SJSA1 (cell line): ENCODE measurements at regions not wholly inside any gene's neighbourhood (a gene's known extent, or its start where the extent isn't known, plus 50 kb on each side); places are given as distances from the start of the nearest gene placed in this dataset.
A peak's percentile ranks its signal among the peaks of the same experiment; 100 is the strongest.

ENCODE experiments used
- DNase-seq, 2 experiments: peaks; one replicate each; pipeline ENCODE4 v3.0.0-alpha.2; 2015 to 2020; ENCODE audit warnings: low spot score in 2 of 2, low read depth in 1 of 2
- H3K27ac ChIP-seq: fragments of 250-450 bp; sonication (Bioruptor Pico); 2 replicates; pipeline ENCODE4 v1.5.1; 2020; ENCODE audit warnings: mild to moderate bottlenecking, moderate library complexity
- H3K27me3 ChIP-seq: fragments of 250-450 bp; sonication (Bioruptor Pico); replicated peaks from 2 replicates; pipeline ENCODE4 v1.5.1; 2020; ENCODE audit warnings: mild to moderate bottlenecking, moderate library complexity
- H3K36me3 ChIP-seq: fragments of 250-450 bp; sonication (Bioruptor Pico); 2 replicates; pipeline ENCODE4 v1.5.1; 2020; ENCODE audit warnings: mild to moderate bottlenecking
- H3K4me1 ChIP-seq: fragments of 250-450 bp; sonication (Bioruptor Pico); replicated peaks from 2 replicates; pipeline ENCODE4 v1.6.1; 2021; ENCODE audit warnings: mild to moderate bottlenecking
- H3K4me3 ChIP-seq: fragments of 250-450 bp; sonication (Bioruptor Pico); 2 replicates; pipeline ENCODE4 v1.5.1; 2020; ENCODE audit warnings: mild to moderate bottlenecking
- H3K9me3 ChIP-seq: fragments of 250-450 bp; sonication (Bioruptor Pico); replicated peaks from 2 replicates; pipeline ENCODE4 v1.5.1; 2020; ENCODE audit warnings: mild to moderate bottlenecking

- H3K27me3 ChIP-seq: no peaks in the 10 kb centered on the region
Measured at GRCh38 chr13:105259426-105259825, 1276.0 kb downstream of the EFNB2 start.

DNA sequence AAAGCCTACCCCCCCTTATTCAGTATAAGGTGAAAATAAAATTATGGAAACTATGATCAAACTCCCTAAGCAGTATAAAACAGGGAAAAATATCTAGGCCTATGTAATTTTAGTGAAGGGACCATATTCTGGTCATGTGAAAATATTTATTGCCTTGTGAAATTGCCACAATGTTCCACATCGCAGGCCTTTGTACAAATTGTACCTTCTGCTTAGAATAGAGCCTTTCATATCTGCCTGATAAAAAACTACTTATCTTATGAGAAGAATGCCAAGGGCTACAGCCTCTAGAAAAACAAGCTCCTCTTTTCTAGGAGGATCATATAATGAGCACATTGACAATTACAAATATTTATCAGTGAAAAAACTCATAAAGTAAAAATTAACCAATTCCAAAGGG is 1280.0 kb downstream of the EFNB2 start:
- Histone ChIP-seq H3K27ac (no peak overlapping the region), H3K27me3 (no peaks in the 10 kb centered on the region), H3K4me1 (no peaks in the 10 kb centered on the region), H3K4me3 (no peak overlapping the region), H3K36me3 (no peaks in the 10 kb centered on the region), H3K9me3 (no peaks in the 10 kb centered on the region)
- no peak for DNase-seq

More at GRCh38 chr13:105259426-105259825, 1276.0 kb downstream of the EFNB2 start:
- H3K36me3 ChIP-seq: no peaks in the 10 kb centered on the region
- no peaks in the 10 kb centered on the region for H3K4me1 ChIP-seq
- no peak for DNase-seq
- H3K9me3 ChIP-seq: no peaks in the 10 kb centered on the region
- H3K27ac ChIP-seq: no peak overlapping the region
- no peak overlapping the region for H3K4me3 ChIP-seq

DNA sequence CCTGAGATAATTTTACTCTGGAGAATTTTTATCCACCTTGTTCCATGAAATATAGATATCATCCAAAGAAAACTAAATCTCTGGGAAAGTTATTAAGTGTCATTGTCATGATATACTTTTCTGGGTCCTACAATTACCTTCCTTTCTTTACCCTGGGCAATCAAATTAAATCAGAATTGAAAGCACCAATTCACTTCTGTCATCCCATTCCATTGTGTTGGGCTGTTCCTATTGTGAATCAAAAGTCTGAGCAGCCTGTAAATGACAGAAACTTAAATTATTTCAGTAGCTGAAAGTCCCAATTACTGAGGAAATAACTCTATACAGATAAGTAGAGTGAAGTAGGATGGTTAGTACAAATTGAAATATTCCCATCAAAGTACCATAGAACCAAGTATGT is 1284.2 kb downstream of the EFNB2 start:
- Histone ChIP-seq H3K4me1 (no peaks in the 10 kb centered on the region), H3K27me3 (no peaks in the 10 kb centered on the region), H3K9me3 (no peaks in the 10 kb centered on the region), H3K36me3 (no peaks in the 10 kb centered on the region), H3K4me3 (no peak overlapping the region), H3K27ac (no peak overlapping the region)
- no peak for DNase-seq

DNA sequence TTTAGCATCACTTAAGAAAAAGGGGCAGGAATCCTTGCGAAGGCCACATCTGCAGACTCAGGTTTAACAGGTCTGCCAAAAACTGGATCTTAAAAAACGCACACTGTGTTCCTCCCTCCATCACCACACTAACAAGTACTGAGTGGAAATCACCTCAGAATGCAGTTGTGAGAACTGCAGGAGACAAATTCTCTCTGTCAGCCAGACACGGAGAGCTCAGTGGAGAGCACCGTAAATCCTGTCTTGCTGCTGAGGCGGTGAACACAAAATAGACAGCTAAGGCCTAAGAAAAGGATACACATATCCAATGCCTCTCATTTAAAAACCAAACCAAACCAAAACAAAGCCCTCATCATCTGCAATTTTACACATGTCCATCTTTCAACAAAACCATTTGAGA is 1287.6 kb downstream of the EFNB2 start:
- no peak for DNase-seq
- H3K27me3 ChIP-seq: no peaks in the 10 kb centered on the region
- H3K27ac ChIP-seq: no peak overlapping the region
- no peaks in the 10 kb centered on the region for H3K4me1 ChIP-seq
- no peaks in the 10 kb centered on the region for H3K9me3 ChIP-seq
- H3K4me3 ChIP-seq: no peak overlapping the region
- H3K36me3 ChIP-seq: no peaks in the 10 kb centered on the region

- Histone ChIP-seq H3K4me3 (no peak overlapping the region), H3K9me3 (no peaks in the 10 kb centered on the region), H3K4me1 (no peaks in the 10 kb centered on the region), H3K36me3 (no peaks in the 10 kb centered on the region), H3K27ac (no peak overlapping the region), H3K27me3 (no peaks in the 10 kb centered on the region)
- no peak for DNase-seq
Measured at GRCh38 chr13:105240371-105240770, 1295.1 kb downstream of the EFNB2 start.

DNA sequence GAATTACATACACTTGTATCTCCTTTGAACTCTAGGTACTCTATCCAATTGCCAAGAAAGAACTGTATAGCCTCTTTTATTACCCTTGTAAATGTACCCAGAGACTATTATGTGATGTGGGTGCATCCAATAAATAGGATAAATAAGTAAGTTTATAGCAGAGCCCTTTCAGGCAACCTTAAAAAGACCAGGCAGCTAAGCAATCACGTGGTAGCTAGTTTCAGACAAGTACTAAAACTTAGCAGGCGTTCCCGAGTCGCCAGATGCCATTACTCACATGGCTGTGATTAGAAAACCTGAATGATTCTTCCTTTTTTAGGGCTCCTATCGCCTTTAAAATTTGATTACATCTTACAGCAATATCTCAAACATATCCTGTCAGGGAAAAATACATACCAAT is 1303.0 kb downstream of the EFNB2 start:
- no peaks in the 10 kb centered on the region for H3K9me3 ChIP-seq
- no peak for DNase-seq
- no peak overlapping the region for H3K27ac ChIP-seq
- no peaks in the 10 kb centered on the region for H3K4me1 ChIP-seq
- no peaks in the 10 kb centered on the region for H3K27me3 ChIP-seq
- no peaks in the 10 kb centered on the region for H3K36me3 ChIP-seq
- no peak overlapping the region for H3K4me3 ChIP-seq

DNA sequence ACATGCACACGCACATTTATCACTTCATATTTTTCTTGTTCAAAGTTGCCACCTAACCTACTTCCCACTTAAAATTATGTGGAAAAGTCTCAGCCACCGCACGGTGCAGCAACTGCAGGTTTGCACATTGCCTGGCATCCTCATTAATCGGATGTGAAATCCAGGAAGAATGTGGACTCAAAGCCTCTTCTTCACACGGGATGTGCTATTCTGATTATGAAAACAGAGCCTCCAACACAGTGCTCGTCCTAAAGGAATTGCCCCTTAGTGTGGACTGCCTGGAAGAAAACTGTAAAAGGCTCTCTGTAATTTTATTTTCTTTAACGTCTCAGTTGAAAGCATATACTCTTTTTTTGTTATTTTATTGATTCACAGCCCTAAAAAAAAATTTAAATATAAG is 1303.5 kb downstream of the EFNB2 start:
- H3K4me1 ChIP-seq: no peaks in the 10 kb centered on the region
- no peak overlapping the region for H3K4me3 ChIP-seq
- H3K36me3 ChIP-seq: no peaks in the 10 kb centered on the region
- no peak for DNase-seq
- no peak overlapping the region for H3K27ac ChIP-seq
- H3K9me3 ChIP-seq: no peaks in the 10 kb centered on the region
- H3K27me3 ChIP-seq: no peaks in the 10 kb centered on the region

DNA sequence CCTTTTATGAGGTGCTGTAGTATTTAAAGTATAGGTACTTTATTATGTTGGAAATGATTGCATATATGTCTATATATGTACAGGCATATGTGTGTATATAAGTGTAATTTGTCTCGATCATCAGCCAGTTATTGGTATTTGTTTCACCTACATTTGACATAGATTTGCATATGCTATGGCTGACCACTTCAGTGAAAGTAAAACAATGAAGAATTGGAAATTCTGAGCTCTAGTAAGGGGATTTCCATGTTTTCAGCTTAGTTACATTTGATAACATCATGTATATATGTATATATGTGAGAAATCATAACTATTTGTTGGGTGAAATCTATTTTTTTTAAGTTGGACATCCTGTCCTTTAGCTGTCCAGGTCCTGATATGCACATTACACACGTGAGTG is 1303.9 kb downstream of the EFNB2 start:
- H3K27ac ChIP-seq: no peak overlapping the region
- no peak for DNase-seq
- H3K4me3 ChIP-seq: no peak overlapping the region
- no peaks in the 10 kb centered on the region for H3K9me3 ChIP-seq
- H3K27me3 ChIP-seq: no peaks in the 10 kb centered on the region
- H3K36me3 ChIP-seq: no peaks in the 10 kb centered on the region
- H3K4me1 ChIP-seq: no peaks in the 10 kb centered on the region

DNA sequence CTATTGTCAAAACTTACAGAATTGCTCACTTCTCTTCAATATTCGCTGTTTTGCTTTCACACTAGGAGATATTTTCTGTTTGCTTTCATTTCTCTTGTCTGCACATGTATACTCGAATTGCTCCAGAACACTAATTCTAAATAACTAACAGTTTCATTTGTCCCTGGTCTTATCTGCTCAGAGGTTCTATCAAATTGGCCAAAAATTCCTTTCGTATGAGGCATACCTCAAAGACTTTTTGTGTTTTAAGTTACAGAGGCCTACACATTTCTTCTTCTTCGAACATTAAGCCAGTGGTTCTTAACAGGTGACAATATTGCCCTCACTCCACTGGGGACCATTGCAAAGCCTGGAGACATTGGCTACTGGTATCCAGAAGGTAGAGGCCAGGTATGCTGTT is 1314.6 kb downstream of the EFNB2 start:
- Histone ChIP-seq H3K27me3 (no peaks in the 10 kb centered on the region), H3K9me3 (no peaks in the 10 kb centered on the region), H3K4me3 (no peak overlapping the region), H3K36me3 (no peaks in the 10 kb centered on the region), H3K4me1 (no peaks in the 10 kb centered on the region), H3K27ac (no peak overlapping the region)
- DNase-seq: no peak

- Histone ChIP-seq H3K36me3 (no peaks in the 10 kb centered on the region), H3K4me3 (no peak overlapping the region), H3K27me3 (no peaks in the 10 kb centered on the region), H3K4me1 (no peaks in the 10 kb centered on the region), H3K27ac (no peak overlapping the region), H3K9me3 (no peaks in the 10 kb centered on the region)
- DNase-seq: no peak
Measured at GRCh38 chr13:105220063-105220462, 1315.4 kb downstream of the EFNB2 start.

GRCh38 chr13:105219651-105220050 is 1315.8 kb downstream of the EFNB2 start:
- H3K9me3 ChIP-seq: no peaks in the 10 kb centered on the region
- H3K36me3 ChIP-seq: no peaks in the 10 kb centered on the region
- H3K27ac ChIP-seq: no peak overlapping the region
- H3K4me3 ChIP-seq: no peak overlapping the region
- H3K27me3 ChIP-seq: no peaks in the 10 kb centered on the region
- DNase-seq: peak in 1 of 2 experiments; percentile 15
- H3K4me1 ChIP-seq: no peaks in the 10 kb centered on the region

GRCh38 chr13:105213512-105213911 is 1322.0 kb downstream of the EFNB2 start:
- Histone ChIP-seq H3K4me1 (no peaks in the 10 kb centered on the region), H3K4me3 (no peak overlapping the region), H3K36me3 (no peaks in the 10 kb centered on the region), H3K9me3 (no peaks in the 10 kb centered on the region), H3K27ac (no peak overlapping the region), H3K27me3 (no peaks in the 10 kb centered on the region)
- no peak for DNase-seq

- H3K27me3 ChIP-seq: no peaks in the 10 kb centered on the region
- H3K9me3 ChIP-seq: no peaks in the 10 kb centered on the region
- H3K4me1 ChIP-seq: no peaks in the 10 kb centered on the region
- H3K4me3 ChIP-seq: no peak overlapping the region
- no peaks in the 10 kb centered on the region for H3K36me3 ChIP-seq
- H3K27ac ChIP-seq: no peak overlapping the region
- no peak for DNase-seq
Measured at GRCh38 chr13:105207572-105208293, 1327.7 kb downstream of the EFNB2 start.

- Histone ChIP-seq H3K4me1 (no peaks in the 10 kb centered on the region), H3K36me3 (no peaks in the 10 kb centered on the region), H3K4me3 (no peak overlapping the region), H3K9me3 (no peaks in the 10 kb centered on the region), H3K27ac (no peak overlapping the region), H3K27me3 (no peaks in the 10 kb centered on the region)
- DNase-seq: peak in 1 of 2 experiments; percentile 12
Measured at GRCh38 chr13:105202354-105202753, 1333.1 kb downstream of the EFNB2 start.

GRCh38 chr13:105201351-105201750 is 1334.1 kb downstream of the EFNB2 start:
- no peak for DNase-seq
- Histone ChIP-seq H3K4me3 (no peak overlapping the region), H3K27ac (no peak overlapping the region), H3K9me3 (no peaks in the 10 kb centered on the region), H3K36me3 (no peaks in the 10 kb centered on the region), H3K4me1 (no peaks in the 10 kb centered on the region), H3K27me3 (no peaks in the 10 kb centered on the region)
